SK-N-MC (cell line): ENCODE measurements at regions not wholly inside any gene's neighbourhood (a gene's known extent, or its start where the extent isn't known, plus 50 kb on each side); places are given as distances from the start of the nearest gene placed in this dataset.

Experiments used
- EZH2 ChIP-seq: fragments of 200-600 bp; sonication (generic); IDR thresholded peaks from one replicate; pipeline ENCODE4 v1.6.1; 2017; ENCODE audit warnings: antibody characterized with exemption
- POLR2AphosphoS5 ChIP-seq: IDR thresholded peaks from 2 replicates; pipeline ENCODE4 v1.6.1; 2012; ENCODE audit warnings: mild to moderate bottlenecking, low read depth, low read length, borderline replicate concordance

DNA sequence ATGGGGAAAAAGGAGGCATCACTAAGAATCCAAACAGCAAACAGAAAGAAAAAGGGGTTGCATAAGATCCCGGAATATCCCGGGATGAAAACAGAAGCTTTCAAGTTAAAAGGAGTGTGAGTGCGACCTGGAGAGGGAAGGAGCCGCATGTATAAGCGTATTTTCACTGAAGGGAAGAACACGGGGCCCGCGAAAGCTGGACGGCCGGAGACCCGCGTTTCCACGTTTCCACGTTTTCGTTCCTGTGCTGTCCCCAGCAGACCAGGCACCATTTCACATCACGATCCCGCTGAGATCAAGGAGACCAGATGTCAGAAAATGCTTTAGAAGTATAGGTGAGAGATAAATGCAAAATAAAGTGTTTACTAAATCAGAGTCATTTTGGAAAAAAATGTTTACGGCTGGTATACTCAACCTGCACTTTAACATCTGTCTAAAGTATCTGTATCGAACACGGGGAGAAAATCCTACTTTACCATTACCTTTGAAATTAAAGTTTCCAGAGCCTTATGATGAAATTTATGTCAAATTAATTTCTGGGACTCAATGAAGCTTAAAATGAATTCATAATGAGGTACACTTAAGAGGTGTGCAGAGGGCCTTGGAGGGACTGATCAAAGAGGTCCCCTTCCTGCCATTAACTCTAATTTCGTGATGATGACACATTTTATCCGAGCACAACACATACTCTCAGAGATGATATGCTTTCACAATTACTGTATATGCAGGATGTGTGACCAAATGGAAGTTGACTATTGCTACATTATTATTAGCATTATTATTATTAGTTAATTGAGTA is 71.0 kb upstream of the SALL3 start:
- no peak for TF ChIP-seq EZH2
- no peak for TF ChIP-seq POLR2AphosphoS5
